Renal cortex interstitium (tissue), 11 donors: ENCODE measurements at regions not wholly inside any gene's neighbourhood (a gene's known extent, or its start where the extent isn't known, plus 50 kb on each side); places are given as distances from the start of the nearest gene placed in this dataset.

Source experiments
- DNase-seq, 11 donors: peaks; one replicate each; pipeline ENCODE4 v3.0.0-alpha.2; 2013; ENCODE audit warnings: low read depth in 9 of 11, low spot score in 4 of 11; ENCODE audit errors: extremely low read depth in 1 of 11

GRCh38 chr14:44166611-44167010 lies 340.5 kb downstream of the FSCB start:
- DNase-seq = no peak

GRCh38 chr14:44165936-44166335 lies 341.1 kb downstream of the FSCB start:
- DNase-seq = no peak

- DNase-seq = peak in 1 of 11 donors; percentile 2
These were observed 341.8 kb downstream of the FSCB start for GRCh38 chr14:44165286-44165685.

GRCh38 chr14:44163946-44164345 lies 343.1 kb downstream of the FSCB start:
- no peak for DNase-seq

GRCh38 chr14:44162197-44162596 lies 344.9 kb downstream of the FSCB start:
- no peak for DNase-seq

- no peak for DNase-seq
These were observed 352.2 kb downstream of the FSCB start for GRCh38 chr14:44154874-44155273.

GRCh38 chr14:44154446-44154845 lies 352.6 kb downstream of the FSCB start:
- no peak for DNase-seq

GRCh38 chr14:44151130-44151820 lies 355.8 kb downstream of the FSCB start:
- no peak for DNase-seq

GRCh38 chr14:44149597-44149996 lies 357.5 kb downstream of the FSCB start:
- DNase-seq = peak; percentile 9 to 45 (median 31)

- no peak for DNase-seq
These were observed 365.1 kb downstream of the FSCB start for GRCh38 chr14:44142006-44142405.

- no peak for DNase-seq
These were observed 371.1 kb downstream of the FSCB start for GRCh38 chr14:44135972-44136371.

GRCh38 chr14:44131861-44132260 lies 375.2 kb downstream of the FSCB start:
- no peak for DNase-seq

- DNase-seq = no peak
These were observed 393.0 kb downstream of the FSCB start for GRCh38 chr14:44113769-44114730.

- no peak for DNase-seq
These were observed 394.2 kb downstream of the FSCB start for GRCh38 chr14:44112774-44113460.

- no peak for DNase-seq
These were observed 398.0 kb downstream of the FSCB start for GRCh38 chr14:44109036-44109435.

GRCh38 chr14:44108601-44109000 lies 398.5 kb downstream of the FSCB start:
- DNase-seq = no peak

GRCh38 chr14:44107156-44107555 lies 399.9 kb downstream of the FSCB start:
- DNase-seq = no peak

GRCh38 chr14:44099743-44100488 lies 407.2 kb downstream of the FSCB start:
- DNase-seq = no peak

- DNase-seq = no peak
These were observed 425.9 kb downstream of the FSCB start for GRCh38 chr14:44081146-44081545.
